ENCODE measurements at regions not wholly inside any gene's neighbourhood (a gene's known extent, or its start where the extent isn't known, plus 50 kb on each side); places are given as distances from the start of the nearest gene placed in this dataset.

DNA sequence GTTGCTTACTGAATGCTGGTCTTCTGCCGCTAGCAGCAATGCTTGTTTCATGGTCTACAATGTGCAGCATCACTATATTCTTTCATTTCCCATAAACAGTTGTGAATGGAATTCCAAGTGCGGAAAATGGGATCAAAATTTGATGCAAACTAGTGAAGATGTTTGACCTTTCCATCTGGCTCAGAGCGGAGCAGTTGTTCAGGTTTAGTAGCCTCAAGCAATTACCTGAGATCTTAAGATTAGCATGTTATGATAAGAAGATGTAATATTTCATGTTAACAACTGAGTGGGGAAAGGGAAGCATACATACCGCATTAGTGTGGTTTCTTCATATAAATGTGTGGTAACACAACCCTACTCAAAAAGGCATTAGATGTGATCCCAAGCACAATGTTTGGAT, 221.1 kb upstream of the CFAP20DC start:
- TF ChIP-seq GABPA (IDR thresholded peaks at IDR 0.05; ENCODE audit: low read depth), result no peak
- no peak for TF ChIP-seq SPI1 (IDR thresholded peaks at IDR 0.05; ENCODE audit: borderline replicate concordance, low read depth)
- TF ChIP-seq, protein P1, sequence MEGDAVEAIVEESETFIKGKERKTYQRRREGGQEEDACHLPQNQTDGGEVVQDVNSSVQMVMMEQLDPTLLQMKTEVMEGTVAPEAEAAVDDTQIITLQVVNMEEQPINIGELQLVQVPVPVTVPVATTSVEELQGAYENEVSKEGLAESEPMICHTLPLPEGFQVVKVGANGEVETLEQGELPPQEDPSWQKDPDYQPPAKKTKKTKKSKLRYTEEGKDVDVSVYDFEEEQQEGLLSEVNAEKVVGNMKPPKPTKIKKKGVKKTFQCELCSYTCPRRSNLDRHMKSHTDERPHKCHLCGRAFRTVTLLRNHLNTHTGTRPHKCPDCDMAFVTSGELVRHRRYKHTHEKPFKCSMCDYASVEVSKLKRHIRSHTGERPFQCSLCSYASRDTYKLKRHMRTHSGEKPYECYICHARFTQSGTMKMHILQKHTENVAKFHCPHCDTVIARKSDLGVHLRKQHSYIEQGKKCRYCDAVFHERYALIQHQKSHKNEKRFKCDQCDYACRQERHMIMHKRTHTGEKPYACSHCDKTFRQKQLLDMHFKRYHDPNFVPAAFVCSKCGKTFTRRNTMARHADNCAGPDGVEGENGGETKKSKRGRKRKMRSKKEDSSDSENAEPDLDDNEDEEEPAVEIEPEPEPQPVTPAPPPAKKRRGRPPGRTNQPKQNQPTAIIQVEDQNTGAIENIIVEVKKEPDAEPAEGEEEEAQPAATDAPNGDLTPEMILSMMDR (IDR thresholded peaks at IDR 0.05; ENCODE audit: insufficient read depth, low read length), result no peak
- TF ChIP-seq, protein P2, sequence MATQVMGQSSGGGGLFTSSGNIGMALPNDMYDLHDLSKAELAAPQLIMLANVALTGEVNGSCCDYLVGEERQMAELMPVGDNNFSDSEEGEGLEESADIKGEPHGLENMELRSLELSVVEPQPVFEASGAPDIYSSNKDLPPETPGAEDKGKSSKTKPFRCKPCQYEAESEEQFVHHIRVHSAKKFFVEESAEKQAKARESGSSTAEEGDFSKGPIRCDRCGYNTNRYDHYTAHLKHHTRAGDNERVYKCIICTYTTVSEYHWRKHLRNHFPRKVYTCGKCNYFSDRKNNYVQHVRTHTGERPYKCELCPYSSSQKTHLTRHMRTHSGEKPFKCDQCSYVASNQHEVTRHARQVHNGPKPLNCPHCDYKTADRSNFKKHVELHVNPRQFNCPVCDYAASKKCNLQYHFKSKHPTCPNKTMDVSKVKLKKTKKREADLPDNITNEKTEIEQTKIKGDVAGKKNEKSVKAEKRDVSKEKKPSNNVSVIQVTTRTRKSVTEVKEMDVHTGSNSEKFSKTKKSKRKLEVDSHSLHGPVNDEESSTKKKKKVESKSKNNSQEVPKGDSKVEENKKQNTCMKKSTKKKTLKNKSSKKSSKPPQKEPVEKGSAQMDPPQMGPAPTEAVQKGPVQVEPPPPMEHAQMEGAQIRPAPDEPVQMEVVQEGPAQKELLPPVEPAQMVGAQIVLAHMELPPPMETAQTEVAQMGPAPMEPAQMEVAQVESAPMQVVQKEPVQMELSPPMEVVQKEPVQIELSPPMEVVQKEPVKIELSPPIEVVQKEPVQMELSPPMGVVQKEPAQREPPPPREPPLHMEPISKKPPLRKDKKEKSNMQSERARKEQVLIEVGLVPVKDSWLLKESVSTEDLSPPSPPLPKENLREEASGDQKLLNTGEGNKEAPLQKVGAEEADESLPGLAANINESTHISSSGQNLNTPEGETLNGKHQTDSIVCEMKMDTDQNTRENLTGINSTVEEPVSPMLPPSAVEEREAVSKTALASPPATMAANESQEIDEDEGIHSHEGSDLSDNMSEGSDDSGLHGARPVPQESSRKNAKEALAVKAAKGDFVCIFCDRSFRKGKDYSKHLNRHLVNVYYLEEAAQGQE (IDR thresholded peaks at IDR 0.05; ENCODE audit: insufficient replicate concordance, low read depth), result no peak
- TF ChIP-seq POLR2AphosphoS5 (IDR thresholded peaks at IDR 0.05; ENCODE audit: low read depth), result no peak
- no peak overlapping the region for H3K4me3 ChIP-seq (replicated peaks; ENCODE audit: insufficient read depth, low read length)
- H3K27me3 ChIP-seq (ENCODE audit: insufficient read depth, poor library complexity, severe bottlenecking), result no peaks in the 10 kb centered on the region
- no peak overlapping the region for H3K27ac ChIP-seq (replicated peaks)
- DNase-seq (ENCODE audit: low read depth in 1 of 2, low spot score in 1 of 2), result no peak

DNA sequence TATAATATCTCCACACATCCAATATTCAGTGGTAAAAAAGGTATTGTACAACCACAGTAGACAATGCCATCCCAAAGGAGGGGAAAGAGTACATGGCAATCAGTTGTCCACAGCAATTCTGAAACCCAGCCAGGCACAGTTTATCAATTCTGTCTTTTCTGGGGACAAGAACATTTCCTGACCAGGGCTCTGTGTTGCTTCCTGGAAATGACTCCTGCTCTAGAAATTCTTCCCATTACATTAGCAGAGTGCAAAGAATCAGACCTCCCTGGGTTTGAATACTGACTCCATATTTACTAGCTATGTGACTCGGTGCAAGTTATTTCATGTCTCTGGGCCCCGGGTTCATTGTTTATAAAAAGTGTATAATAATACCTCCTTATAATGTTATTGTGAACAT, 220.4 kb upstream of the CFAP20DC start:
- TF ChIP-seq, protein P2 (IDR thresholded peaks at IDR 0.05; ENCODE audit: insufficient replicate concordance, low read depth), result no peak
- no peak for TF ChIP-seq GABPA (IDR thresholded peaks at IDR 0.05; ENCODE audit: low read depth)
- TF ChIP-seq, protein P1 (IDR thresholded peaks at IDR 0.05; ENCODE audit: insufficient read depth, low read length), result no peak
- Histone ChIP-seq H3K4me3 (replicated peaks; ENCODE audit: insufficient read depth, low read length) (no peak overlapping the region), H3K27ac (replicated peaks) (no peak overlapping the region), H3K27me3 (ENCODE audit: insufficient read depth, poor library complexity, severe bottlenecking) (no peaks in the 10 kb centered on the region)
- DNase-seq (ENCODE audit: low read depth in 1 of 2, low spot score in 1 of 2), result no peak

DNA sequence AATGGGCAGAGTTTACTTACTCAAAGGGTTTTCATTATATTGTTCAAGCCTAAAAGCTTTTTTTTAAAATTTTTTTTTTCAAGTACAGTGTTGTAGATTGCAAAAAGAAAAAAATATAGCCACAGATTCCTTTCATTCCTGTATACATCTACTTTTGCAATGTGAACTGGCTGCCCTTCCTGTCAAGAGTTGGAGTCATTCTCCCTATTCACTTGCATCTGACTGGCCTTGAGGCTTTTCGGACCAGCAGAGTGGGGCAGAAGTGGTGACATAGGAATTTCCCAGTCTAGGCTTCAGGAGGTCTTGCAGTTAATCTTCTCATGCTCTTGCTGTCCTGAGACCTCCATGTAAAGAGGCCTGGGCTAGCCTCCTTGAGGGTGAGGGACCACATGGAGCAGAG, 218.3 kb upstream of the CFAP20DC start:
- no peak for DNase-seq (ENCODE audit: low read depth in 1 of 2, low spot score in 1 of 2)
- Histone ChIP-seq H3K27me3 (ENCODE audit: insufficient read depth, poor library complexity, severe bottlenecking) (no peaks in the 10 kb centered on the region), H3K4me3 (replicated peaks; ENCODE audit: insufficient read depth, low read length) (no peak overlapping the region), H3K27ac (replicated peaks) (no peak overlapping the region)
- TF ChIP-seq, protein P1 (IDR thresholded peaks at IDR 0.05; ENCODE audit: insufficient read depth, low read length), result no peak
- TF ChIP-seq POLR2AphosphoS5 (IDR thresholded peaks at IDR 0.05; ENCODE audit: low read depth) (no peak), GABPA (IDR thresholded peaks at IDR 0.05; ENCODE audit: low read depth) (no peak), SPI1 (IDR thresholded peaks at IDR 0.05; ENCODE audit: borderline replicate concordance, low read depth) (no peak)
- TF ChIP-seq, protein P2 (IDR thresholded peaks at IDR 0.05; ENCODE audit: insufficient replicate concordance, low read depth), result no peak

Measured in HL-60 (cell line).